CD4-positive, alpha-beta T cell treated with Interleukin-17A for 4 hours (primary cell): ENCODE measurements at regions not wholly inside any gene's neighbourhood (a gene's known extent, or its start where the extent isn't known, plus 50 kb on each side); places are given as distances from the start of the nearest gene placed in this dataset.
"Not testable (repeated sequence)": the region's sequence is repeated elsewhere in the genome, so short reads cannot be mapped to it uniquely, and the experiment has no call there.

Experiments
- DNase-seq: peaks from one replicate; pipeline ENCODE4 v3.0.0-alpha.2; 2020; ENCODE audit warnings: mixed read lengths

DNA sequence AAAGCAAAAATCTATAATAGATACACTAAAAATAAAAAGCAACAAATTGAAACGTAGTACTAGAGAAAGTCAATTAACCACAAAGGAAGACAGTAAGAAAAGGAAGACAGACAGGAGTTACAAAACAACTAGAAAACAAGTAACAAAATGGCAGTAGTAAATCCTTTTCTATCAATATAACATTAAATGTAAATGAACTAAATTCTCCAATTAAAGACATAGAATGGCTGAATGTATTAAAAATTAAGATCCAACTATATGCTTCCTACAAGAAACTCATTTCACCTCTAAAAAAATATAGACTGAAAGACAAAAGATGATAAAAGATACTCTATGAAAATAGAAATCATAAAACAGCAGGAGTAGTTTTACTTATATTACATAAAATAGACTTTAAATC, 79.1 kb downstream of the CTH start:
- DNase-seq, result no peak

DNA sequence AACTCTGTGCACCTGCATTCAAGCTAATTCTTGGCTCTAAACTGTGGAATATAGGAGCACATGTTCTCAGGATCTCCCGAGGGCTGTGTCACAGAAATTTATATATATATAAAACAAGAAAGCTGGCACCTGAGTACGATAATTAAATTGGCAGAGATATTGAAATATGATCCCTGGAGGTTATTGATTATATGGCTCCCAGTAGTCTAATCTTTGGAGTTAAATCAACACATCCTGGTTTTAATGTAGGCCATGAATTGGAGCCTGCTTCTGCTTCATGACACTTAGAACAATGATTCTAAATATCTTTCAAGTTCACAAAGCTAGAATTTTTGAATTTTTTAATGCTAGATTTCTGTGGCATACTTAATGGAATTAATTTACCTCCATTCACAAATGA, 84.3 kb downstream of the CTH start:
- DNase-seq, result no peak

DNA sequence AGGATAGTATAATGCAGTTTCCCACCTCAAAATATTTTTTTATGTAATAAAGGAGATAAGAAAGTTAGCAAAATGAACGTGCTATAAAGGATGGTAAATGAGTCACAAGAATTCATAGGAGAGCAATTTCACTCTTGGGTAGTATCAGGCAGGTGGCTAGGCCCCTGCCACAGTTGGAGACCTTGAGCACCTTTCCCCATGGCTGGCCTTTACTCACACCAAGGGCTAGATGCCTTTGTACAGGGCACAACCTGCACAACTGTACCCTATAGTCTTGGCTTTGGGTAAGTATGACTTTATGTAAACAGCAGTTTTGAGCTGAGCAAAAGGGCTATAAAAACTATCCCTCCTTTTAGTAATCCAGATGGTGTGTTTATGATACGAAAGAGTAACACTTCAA, 85.1 kb downstream of the CTH start:
- no peak for DNase-seq

DNA sequence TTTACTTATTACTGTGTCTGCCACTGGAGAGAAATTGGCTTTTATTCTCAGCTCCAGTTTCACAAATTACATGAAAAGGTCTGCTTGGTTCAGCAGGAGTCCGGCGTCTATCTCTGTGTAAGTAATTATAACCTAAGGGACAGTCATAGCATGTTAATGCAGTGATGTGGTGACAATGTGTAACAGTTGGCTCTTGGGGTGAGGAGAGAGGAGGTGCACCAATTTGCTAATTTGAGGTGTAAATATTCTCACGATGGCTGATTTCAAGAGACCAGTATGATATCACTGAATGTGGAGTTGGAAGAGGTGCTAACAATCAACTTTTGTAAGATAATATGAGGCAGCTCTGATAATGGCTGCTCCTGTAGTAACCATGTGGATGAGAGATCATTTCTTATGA, 86.1 kb downstream of the CTH start:
- DNase-seq, result no peak

DNA sequence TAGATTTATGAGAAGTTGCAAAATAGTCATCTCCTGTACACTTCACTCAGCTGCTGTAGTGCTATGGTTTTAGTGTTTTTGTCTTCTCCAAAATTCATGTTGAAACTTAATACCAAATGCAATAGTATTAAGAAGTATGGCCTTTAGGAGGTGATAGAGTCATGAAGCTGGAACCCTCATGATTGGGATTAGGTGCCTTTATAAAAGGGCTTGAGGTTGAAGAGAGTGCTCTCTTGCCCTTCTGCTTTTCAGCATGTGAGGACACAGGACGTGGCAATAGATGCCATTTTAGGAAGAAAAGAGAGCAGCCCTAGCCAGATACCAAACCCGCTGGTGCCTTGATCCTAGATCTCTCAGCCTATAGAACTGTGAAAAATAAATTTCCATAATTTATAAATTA, 87.6 kb downstream of the CTH start:
- DNase-seq, result no peak

DNA sequence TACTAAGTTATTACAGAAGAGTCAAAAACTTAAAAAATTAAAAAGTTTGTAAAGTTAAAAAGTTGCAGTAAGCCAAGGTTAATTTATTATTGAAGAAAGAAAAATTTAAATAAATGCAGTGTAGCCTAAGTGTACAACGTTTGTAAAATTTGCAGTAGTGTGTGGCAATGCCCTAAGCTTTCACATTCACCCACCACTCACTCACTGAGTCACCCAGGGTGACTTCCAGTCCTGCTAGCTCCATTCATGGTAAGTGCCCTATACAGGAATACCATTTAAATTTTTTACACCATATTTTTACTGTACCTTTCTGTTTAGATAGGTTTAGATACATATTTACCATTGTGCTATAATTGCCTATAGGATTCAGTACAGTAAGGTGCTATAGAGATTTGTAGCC, 88.6 kb downstream of the CTH start:
- no peak for DNase-seq

DNA sequence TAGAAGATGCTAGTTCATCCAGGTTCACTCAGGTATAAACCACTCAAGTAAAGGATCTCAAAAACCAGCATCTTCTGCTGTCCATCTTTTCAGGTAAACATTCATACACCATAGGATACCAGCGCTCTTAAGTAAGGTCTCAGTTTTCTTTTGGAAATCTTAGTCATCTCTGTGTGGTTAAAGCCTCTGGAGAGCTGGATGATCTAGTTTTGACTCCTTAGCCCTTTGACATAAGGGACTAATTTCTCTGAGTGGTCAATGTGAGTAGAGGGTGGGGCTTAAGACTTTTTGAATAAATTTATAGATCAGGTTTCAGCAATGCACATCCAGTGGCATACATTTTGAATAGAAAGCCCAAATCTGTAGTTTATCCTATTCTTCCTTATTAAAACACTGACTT, 92.3 kb downstream of the CTH start:
- DNase-seq, result no peak

DNA sequence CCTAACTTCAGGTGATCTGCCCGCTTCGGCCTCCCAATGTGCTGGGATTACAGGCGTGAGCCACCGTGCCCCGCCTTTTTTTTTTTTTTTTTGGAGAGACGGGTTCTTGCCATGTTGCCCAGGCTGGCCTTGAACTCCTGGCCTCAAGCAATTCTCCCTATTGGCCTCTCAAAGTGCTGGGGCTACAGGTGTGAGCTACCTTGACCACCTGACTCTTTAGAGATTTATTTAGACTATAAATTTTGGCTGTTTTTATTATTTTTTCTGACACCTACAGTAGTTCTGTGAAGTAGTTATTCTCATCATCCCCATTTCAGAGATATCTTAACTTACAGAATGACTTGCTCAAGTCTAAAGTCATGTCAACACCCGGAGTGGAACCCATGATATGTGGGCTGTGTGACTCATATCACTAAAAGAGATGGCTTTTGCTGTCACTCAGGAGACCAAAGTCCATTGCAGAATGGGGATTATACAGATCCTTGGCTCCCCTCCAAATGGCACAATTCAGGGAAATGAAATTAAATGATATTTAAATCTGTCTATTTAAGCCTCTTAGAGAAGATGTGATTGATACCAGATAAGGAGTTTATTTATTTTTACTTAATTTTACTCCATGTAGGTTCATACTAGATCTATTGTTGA, 93.2 kb downstream of the CTH start:
- no peak for DNase-seq

DNA sequence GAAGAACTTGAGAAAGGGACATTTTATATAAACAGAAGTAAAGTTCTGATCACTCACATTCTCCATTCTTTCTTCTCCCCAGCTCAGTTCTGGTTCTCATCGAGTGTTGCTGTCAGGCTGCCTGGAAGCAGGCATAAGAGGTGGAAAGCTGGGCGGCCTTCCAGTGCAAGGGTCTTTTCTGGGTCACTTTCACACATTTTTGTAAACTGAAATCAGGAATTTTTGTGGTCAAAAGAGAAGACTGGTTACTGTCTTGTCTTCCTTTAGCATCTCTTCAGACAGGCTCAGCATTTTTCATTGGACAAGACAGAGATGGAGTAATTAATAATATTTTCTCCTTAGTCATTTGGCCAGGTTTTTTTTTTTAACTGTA, 93.7 kb downstream of the CTH start:
- no peak for DNase-seq

DNA sequence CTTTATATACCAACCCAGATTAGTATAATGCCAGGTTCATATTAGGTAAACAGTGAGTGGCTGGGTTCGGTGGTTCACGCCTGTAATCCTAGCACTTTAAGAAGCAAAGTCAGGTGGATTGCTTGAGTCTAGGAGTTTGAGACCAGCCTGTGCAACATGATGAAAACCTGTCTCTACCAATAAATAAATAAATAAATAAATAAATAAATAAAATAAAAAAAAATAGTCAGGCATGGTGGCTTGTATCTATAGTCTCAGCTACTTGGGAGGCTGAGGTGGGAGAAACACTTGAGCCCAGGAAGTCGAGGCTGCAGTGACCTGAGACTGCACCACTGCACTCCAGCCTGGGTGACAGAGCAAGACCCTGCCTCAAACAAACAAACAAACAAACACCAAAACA, 96.9 kb downstream of the CTH start:
- DNase-seq, result not testable (repeated sequence)

DNA sequence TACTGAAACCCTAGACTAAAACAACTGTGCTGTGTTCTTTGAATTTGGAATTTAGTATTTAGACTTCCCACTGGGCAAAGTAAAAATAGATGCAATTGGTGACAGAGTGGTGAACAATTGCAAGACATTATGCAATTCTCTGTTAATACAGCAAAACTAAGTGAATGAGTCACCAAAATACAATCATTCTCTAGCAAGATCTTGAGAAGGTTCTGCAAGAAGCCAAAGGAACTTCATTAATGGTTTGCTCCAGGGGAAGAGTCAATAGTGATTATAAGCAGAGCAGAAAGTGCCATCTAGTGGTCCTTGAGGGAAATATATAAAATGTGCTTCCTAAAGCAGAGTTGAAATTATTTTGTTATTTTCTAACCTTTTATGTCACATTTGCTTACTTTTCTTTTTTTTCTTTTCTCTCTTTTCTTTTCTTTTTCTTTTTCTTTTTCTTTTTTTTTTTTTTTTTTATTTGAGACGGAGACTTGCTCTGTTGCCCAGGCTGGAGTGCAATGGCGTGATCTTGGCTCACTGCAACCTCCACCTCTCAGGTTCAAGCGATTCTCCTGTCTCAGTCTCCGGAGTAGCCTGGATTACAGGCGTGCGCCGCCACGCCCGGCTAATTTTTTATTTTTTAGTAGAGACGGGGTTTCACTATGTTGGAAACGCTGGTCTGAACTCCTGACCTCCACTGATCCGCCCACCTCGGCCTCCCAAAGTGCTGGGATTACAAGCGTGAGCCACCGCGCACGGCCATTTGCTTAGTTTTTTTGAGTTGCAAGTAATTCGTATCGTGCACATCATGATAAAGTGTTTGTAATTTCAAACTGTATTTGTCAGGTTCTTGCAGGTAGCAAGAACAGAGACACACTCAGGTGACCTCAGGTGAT, 99.2 kb downstream of the CTH start:
- no peak for DNase-seq

DNA sequence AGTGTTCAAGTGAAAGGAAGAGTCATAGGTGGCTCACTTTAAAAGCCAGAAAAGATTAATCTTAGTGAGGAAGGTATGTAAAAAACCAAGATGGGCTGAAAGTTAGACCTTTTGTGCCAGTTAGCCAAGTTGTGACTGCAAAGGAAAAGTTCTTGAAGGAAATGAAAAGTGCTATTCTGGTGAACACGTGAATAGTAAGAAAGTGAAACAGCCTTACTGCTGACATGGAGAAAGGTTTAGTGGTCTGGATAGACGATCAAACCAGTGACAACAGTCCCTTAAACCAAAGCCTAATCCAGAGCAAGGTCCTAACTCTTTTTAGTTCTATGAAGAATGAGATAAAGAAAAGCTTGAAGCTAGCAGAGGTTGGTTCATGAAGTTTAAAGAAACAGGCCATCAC, 106.4 kb downstream of the CTH start:
- DNase-seq, result no peak

DNA sequence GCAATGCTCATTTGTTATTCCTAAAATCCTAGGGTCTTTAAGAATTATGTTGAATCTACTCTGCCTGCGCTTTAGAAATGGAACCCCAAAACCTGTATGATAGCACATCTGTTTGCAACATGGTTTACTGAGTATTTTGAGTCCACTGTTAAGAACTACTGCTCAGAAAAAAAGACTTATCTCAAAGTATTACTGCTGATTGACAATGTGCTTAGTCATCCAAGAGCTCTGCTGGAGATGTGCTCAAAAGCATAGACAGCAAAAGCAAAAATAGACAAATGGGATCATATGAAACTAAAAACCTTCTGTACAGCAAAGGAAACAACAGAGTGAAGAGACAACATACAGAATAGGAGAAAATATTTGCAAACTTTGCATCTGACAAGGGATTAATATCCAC, 107.0 kb downstream of the CTH start:
- no peak for DNase-seq

DNA sequence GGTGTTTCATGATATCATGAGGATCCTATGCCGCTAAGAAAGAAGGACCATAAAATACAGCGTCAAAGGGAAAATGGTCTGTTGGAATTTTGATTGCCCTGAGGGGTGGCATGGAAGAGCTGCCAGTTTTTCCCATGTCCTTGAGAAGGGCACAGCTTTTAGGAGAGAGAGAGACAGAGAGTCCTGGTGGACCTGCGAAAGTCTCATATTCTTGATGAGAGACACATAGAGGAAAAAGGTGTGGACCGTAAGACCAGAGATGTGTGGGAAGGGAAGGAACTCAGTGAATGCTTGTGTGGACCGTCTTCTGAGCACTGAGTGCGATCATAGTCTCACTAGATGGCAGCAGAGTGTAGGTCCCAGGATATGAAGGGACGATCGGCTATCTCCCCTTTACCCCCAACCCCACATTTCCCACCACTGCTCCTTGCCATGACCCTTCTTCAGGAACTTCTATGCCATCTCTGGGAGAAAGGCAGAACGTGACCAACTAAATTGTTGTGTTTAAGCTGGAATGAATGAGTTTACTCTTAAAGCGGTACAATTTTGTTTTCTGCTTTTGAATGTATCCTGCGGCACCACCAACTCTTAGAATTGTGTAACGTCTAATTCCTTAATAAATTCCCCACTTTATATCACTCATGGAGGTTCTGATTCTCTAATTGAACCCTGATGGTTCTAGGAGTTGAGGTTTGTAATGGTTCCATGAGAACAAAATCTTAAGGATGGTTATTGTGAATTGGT, 117.7 kb downstream of the CTH start:
- DNase-seq, result peak; percentile 3

DNA sequence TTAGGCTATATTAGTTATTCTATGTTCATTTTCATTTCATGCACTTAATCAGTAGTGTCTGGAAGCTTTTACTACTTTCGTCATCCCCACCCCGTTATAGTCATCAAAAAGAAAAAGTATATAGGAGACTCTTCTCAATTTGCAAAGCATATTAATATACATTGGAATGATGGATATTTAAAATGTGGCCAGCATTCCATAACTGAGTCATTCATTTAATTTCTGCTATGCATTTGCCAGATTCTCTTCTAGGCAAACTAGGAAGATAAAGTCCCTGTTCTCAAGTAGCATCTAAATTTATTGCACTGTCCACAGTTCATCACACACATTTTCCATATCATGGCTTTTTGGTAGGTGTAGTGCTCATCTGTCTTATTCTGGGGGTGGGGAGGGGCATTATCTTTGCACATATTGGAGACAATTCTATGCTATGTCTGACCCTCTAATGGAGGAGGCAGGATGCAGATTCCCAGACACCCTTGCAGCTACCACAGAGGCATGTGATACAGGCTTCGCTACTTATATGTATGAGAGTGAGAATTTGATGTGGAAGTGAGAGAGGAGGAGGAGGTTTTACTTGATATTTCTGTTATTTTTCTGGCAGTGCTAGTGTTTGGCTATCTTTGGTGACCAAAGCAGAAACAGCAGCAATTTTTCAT, 125.8 kb downstream of the CTH start:
- no peak for DNase-seq

DNA sequence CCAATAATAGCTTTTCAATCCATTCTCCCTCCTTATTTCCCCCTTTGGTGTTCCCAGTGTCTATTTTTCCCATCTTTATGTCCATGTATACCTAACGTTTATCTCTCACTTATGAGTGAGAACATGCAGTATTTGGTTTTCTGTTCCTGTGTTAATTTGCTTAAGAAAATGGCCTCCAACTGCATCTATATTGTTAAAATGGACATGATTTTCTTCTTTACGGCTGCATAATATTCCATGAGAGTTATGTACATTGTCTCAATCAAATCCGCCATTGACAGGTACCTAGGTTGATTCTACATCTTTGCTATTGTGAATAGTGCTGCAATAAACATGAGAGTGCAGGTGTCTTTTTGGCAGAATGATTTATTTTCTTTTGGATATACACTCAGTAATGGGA, 126.7 kb downstream of the CTH start:
- no peak for DNase-seq

DNA sequence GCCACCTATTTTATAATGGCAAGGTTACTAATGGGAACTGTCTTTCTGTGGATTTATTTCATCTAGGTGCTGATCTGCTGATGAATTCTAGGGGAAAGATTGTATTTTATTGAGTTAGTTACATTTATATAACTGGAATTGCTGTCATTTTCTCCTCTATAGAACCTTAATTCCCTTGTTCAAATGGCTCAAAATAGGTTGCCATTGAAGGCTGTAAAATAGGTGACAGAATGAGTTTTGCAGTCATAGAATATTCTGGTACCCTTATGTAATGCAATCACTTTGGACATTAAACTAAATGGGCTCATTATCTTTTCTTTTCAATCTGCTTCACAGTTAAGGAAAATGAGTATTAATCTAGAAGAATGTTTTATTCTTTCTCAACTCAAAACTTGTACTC, 131.0 kb downstream of the CTH start:
- no peak for DNase-seq

DNA sequence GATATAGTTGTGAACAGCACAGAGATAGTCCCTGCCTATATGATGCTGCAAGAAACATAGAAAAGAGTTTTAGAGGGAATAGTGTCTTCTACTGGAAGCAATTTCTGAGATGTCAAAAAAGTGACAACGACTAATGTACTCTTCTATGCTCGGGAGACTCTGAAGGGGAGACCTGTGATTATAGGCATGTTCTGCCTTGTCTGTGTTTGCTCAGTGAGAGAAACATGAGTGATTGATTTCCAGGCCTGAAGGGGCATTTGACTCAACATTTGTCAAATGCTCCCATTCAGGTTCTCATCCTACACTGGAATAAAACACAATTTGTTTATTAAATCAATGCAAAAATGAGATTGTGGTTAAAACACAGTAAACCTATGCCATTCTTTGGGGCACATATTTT, 131.8 kb downstream of the CTH start:
- no peak for DNase-seq

DNA sequence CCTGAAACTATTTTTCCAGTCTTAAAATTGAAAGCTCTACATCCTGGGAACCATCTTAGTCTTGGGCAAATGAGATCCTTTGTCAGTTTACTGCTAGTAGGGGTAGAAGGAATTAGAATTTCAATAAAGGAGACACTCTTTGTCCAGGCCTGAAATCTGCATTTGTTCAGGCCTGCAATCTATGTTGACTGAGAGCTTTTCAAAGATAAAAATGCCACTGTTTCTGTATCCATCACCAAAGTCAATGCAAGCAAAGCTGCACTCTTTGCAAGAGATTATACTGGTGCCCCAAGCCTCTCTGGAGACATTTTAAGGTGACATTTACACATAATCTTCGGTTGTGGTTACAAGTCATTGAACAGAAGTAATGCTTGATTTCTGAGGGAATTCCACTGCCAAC, 135.7 kb downstream of the CTH start:
- no peak for DNase-seq

DNA sequence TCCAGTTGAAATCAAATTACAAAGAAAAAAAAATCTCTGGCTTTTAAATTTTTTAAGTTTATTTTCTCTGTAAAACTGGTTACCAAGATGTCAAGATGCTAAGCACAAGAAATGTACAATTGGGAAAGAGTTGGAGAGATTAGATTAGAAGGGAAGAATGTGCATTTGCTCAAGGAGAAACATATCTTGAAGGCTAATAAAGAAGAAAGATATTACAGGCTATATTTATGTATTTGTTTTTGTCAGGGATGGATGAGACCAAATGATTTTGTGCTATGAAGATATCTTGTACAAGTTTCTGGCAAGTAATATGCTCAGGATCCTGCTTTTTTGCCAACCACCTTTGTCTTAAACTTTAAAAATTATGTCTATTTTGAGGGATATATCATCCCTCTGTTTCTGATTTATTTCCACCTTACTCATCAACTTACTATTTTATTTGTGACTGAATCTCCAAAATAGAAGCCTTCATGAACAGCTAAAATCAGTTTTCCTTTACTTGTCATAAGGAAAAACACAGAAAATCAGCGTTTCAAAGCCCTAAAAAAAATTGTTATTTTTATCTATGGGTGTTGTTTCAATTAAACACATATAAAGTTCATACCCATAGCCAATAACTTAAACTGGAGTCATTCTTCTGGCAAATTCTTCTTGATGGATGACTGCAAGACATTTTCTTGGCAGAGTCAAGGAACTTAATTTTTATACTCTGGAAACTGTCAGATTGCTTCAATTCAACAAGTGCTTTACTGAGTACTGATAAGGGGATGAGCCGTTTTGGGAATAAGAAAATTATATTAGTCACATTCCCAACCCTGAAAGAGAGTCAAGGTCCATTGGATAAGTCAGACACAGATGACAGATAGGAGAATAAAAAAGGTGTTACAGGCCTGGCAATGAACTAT, 141.8 kb downstream of the CTH start:
- no peak for DNase-seq

DNA sequence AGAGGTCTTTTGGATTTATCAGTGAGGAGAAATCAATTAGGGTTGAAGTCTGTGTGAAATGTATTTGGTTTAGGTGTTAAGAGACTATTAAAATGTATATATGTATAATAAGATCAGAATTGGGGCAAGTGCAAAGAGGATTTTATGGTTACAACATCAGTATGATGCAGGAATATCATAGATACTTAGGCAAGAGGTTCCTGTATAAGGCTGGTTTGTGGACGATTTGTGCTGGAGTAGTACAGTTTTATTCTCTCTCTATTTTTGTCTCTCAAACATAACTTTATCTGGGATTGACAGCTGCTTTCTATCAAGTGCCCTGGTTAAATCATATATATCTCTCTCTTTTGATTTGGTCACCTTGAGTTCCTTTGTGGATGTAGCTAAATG, 142.5 kb downstream of the CTH start:
- DNase-seq, result no peak

DNA sequence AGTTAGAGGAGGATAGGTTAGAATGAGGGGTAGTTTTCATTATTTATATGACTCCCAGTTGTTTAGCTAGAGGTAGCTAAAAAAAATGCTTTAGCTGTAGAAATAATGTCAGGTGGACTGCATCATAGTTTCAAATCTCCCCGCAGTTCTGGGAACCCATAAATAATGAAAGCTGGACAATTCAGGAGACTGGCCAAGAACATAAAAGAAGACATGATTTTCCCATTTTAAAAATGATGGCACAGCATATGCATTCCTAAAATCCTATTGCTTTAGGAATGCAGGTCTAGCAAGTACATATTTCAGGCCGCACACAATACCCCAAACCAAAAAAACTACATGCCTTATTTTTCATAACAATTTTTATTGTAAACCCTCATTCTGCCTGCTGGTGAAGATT, 143.3 kb downstream of the CTH start:
- no peak for DNase-seq
